Activated CD8-positive, alpha-beta memory T cell treated with anti-CD3 and anti-CD28 coated beads for 24 hours (primary cell): ENCODE measurements at regions not wholly inside any gene's neighbourhood (a gene's known extent, or its start where the extent isn't known, plus 50 kb on each side); places are given as distances from the start of the nearest gene placed in this dataset.

Source experiments
- DNase-seq: peaks from one replicate; pipeline ENCODE4 v3.0.0-alpha.2; 2020

GRCh38 chr10:4473977-4474376, 352.0 kb upstream of the AKR1E2 start:
- DNase-seq: no peak

- no peak for DNase-seq
These were observed 353.7 kb upstream of the AKR1E2 start for GRCh38 chr10:4472190-4472904.

- DNase-seq: no peak
These were observed 355.7 kb upstream of the AKR1E2 start for GRCh38 chr10:4470231-4470835.

- no peak for DNase-seq
These were observed 358.5 kb upstream of the AKR1E2 start for GRCh38 chr10:4467481-4467880.

- DNase-seq: no peak
These were observed 365.7 kb upstream of the AKR1E2 start for GRCh38 chr10:4460267-4460666.

DNA sequence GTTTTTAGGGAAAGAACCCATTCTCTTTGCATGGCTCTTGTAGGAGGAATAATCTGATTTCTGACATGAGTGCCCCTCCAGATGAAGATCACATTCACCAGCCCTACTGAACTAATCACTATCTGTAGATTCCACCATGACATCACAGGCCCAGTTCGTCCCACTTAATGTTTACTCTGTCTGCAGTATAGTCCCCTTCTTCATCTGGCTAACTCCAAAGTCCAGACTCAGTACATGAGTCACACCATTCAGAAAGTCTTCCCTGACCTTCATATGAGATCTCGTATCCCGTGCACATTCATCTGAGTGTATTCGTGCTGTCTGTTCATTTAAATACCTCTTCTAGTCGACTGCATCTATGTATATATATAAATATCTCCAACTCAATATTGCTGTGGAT, 366.5 kb upstream of the AKR1E2 start:
- DNase-seq: no peak

- no peak for DNase-seq
These were observed 368.4 kb upstream of the AKR1E2 start for GRCh38 chr10:4457597-4457996.

GRCh38 chr10:4456776-4457175, 369.2 kb upstream of the AKR1E2 start:
- DNase-seq: no peak

- DNase-seq: no peak
These were observed 369.7 kb upstream of the AKR1E2 start for GRCh38 chr10:4456279-4456678.

DNA sequence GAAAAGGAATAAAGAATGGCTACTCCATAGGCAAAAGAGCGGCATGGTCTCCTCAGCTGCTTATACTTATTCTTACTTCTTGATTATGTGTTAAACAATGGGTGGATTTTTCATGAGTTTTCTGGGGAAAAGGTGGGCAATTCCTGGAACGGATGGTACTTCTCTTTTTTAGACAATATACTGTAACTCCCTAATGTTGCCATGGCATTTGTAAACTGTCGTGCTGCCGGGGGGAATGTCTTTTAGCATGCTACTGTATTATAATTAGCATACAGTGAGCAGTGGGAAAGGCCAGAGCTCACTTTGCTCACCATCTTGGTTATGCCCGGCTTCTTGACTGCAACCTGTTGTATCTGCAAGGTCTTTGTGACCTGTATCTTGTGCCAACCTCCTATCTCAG, 372.1 kb upstream of the AKR1E2 start:
- DNase-seq: no peak

DNA sequence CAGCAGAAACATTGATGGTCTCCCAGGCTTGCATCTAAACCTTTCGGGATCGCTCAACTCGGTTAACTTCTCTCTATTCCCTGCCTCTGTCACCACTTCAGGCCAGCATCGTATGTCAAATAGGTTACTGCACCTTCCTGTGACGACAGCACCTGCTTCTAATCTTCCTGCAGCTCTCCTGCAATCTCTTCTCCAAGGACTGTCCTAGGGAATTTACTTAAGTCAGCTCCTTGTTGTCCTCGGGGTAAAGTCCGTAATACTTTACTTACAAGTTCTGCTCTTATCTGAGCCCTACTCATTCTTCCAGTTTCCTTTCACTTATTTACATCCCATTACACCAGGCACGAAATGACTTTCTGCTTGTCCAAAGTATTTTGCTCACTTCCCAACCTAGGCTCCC, 372.7 kb upstream of the AKR1E2 start:
- no peak for DNase-seq

- no peak for DNase-seq
These were observed 374.8 kb upstream of the AKR1E2 start for GRCh38 chr10:4450981-4451908.

DNA sequence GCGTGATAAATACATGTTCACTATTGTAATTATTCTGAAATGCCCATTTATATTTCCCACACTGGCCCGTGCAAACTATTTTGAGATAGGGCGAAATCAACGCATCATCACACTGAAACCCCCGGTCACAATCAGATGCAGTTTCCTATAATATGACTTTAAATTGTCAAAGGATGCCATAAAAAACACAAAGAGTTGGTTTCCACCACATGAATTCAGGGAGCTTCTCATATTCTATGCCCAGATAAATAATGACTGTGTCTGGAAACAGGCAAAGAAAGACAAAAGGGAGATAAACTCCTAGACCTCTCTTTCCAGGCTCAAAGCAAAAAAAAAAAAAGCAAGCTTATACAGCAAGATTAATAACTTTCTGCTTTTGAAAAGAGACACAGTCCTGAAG, 375.8 kb upstream of the AKR1E2 start:
- DNase-seq: no peak

- no peak for DNase-seq
These were observed 378.0 kb upstream of the AKR1E2 start for GRCh38 chr10:4448030-4448429.

DNA sequence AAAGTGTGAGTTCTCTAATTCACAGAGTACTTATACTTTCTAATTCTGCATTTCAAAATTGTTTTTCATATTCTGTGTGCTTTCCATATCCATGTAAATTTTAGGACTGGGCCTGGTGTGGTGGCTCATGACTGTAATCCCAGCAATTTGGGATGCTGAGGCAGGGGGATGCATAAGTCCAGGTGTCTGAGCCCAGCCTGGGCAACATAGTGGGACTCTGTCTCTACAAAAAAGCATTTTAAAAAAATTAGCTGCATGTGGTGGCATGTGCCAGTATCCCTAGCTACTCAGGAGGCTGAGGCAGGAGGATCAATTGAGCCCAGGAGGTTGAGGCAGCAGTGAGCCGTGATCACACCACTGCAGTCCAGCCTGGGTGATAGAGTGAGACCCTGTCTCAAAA, 382.6 kb upstream of the AKR1E2 start:
- DNase-seq: no peak

DNA sequence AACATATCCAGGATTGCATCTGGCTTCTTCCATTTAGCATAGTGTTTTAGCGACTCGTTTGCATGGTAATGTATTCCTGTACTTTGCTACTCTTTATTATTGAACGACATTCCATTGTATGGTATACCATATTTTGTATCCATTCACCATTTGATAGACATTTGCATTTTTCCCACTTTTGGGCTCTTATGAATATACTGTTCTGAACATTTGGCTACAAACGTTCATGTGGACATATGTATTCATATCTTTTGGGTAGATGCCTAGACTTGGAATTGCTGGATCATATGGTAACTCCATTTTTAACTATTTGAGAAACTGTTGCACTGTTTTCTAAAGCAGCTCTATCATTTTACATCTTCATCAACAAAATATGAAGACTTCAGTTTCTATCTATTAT, 383.7 kb upstream of the AKR1E2 start:
- no peak for DNase-seq

GRCh38 chr10:4440260-4440659, 385.7 kb upstream of the AKR1E2 start:
- no peak for DNase-seq

GRCh38 chr10:4437791-4438190, 388.2 kb upstream of the AKR1E2 start:
- DNase-seq: no peak

- no peak for DNase-seq
These were observed 388.9 kb upstream of the AKR1E2 start for GRCh38 chr10:4437061-4437460.

- no peak for DNase-seq
These were observed 389.9 kb upstream of the AKR1E2 start for GRCh38 chr10:4436103-4436502.

GRCh38 chr10:4434516-4435071, 391.4 kb upstream of the AKR1E2 start:
- DNase-seq: no peak

GRCh38 chr10:4434105-4434504, 391.9 kb upstream of the AKR1E2 start:
- no peak for DNase-seq

DNA sequence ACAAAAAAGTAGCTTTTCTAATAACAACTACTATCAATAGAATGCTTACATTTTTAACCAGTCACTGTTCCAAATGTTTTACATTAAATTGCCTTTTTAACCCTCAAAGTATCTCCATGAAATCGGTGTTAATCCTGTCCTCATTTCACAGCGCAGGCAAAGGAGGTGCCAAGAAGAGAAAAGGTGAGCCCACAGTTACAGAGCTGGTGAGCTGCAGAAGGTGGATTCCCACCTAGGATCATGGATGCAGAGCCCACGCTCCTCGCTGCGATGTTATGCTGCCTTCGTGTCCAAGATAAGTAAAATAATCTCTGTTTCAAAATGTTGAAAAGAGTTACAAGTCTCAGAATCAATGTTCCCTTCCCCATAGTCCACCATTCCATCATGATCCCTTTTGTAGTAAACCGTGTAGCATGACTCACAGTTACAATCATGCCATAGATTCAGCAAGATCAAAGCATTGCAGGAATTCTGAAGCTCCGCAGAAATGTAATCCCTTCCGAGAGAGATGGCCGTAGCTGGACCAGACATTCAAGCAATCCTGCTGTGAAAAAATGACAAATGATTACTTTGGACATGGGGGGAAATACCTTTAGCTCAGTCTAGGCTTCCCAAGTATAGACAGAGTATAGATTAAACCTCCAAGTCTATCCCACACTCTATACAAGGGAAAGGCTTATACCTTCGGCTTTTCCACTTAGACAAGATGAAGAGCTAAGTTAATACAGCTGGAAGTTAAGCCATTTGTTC, 394.7 kb upstream of the AKR1E2 start:
- DNase-seq: no peak
